ENCODE measurements at regions not wholly inside any gene's neighbourhood (a gene's known extent, or its start where the extent isn't known, plus 50 kb on each side); places are given as distances from the start of the nearest gene placed in this dataset.

GRCh38 chr18:65288908-65289307 is 461.9 kb upstream of the CDH7 start:
- intact Hi-C loops (cut with micrococcal nuclease): no loop called here

- intact Hi-C loops (cut with micrococcal nuclease): no loop called here
Observed at GRCh38 chr18:65287652-65288051, 463.2 kb upstream of the CDH7 start.

- intact Hi-C loops (cut with micrococcal nuclease): no loop called here
Observed at GRCh38 chr18:65282096-65282495, 468.7 kb upstream of the CDH7 start.

GRCh38 chr18:65279668-65280305 is 471.0 kb upstream of the CDH7 start:
- intact Hi-C loops (cut with micrococcal nuclease): no loop called here

- intact Hi-C loops (cut with micrococcal nuclease): no loop called here
Observed at GRCh38 chr18:65278939-65279667, 471.7 kb upstream of the CDH7 start.

- intact Hi-C loops (cut with micrococcal nuclease): no loop called here
Observed at GRCh38 chr18:65269375-65269774, 481.4 kb upstream of the CDH7 start.

- intact Hi-C loops (cut with micrococcal nuclease): no loop called here
Observed at GRCh38 chr18:65265761-65266160, 485.1 kb upstream of the CDH7 start.

GRCh38 chr18:65260030-65260429 is 490.8 kb upstream of the CDH7 start:
- intact Hi-C loops (cut with micrococcal nuclease): no loop called here

GRCh38 chr18:65259403-65259802 is 491.4 kb upstream of the CDH7 start:
- intact Hi-C loops (cut with micrococcal nuclease): no loop called here

GRCh38 chr18:65257149-65257548 is 493.7 kb upstream of the CDH7 start:
- intact Hi-C loops (cut with micrococcal nuclease): no loop called here

GRCh38 chr18:65255417-65255816 is 495.4 kb upstream of the CDH7 start:
- intact Hi-C loops (cut with micrococcal nuclease): no loop called here

- intact Hi-C loops (cut with micrococcal nuclease): no loop called here
Observed at GRCh38 chr18:65239787-65240186, 511.0 kb upstream of the CDH7 start.

GRCh38 chr18:65235966-65236624 is 514.7 kb upstream of the CDH7 start:
- intact Hi-C loops (cut with micrococcal nuclease): no loop called here

GRCh38 chr18:65230311-65230710 is 520.5 kb upstream of the CDH7 start:
- intact Hi-C loops (cut with micrococcal nuclease): no loop called here

GRCh38 chr18:65227970-65228369 is 522.8 kb upstream of the CDH7 start:
- intact Hi-C loops (cut with micrococcal nuclease): no loop called here

GRCh38 chr18:65221736-65222135 is 529.1 kb upstream of the CDH7 start:
- intact Hi-C loops (cut with micrococcal nuclease): no loop called here

GRCh38 chr18:65221115-65221514 is 529.7 kb upstream of the CDH7 start:
- intact Hi-C loops (cut with micrococcal nuclease): no loop called here

GRCh38 chr18:65215865-65216466 is 534.8 kb upstream of the CDH7 start:
- intact Hi-C loops (cut with micrococcal nuclease): loop anchor here (10.0 kb wide), 1 partner anchor 61 kb away; no protein-coding TSS in a partner anchor

GRCh38 chr18:65214456-65214855 is 536.4 kb upstream of the CDH7 start:
- intact Hi-C loops (cut with micrococcal nuclease): loop anchor here (10.0 kb wide), 1 partner anchor 60 kb away; no protein-coding TSS in a partner anchor

- intact Hi-C loops (cut with micrococcal nuclease): no loop called here
Observed at GRCh38 chr18:65206551-65207260, 544.1 kb upstream of the CDH7 start.

GRCh38 chr18:65202091-65202490 is 548.7 kb upstream of the CDH7 start:
- intact Hi-C loops (cut with micrococcal nuclease): no loop called here
